Vagina (tissue), 2 donors: ENCODE measurements at regions not wholly inside any gene's neighbourhood (a gene's known extent, or its start where the extent isn't known, plus 50 kb on each side); places are given as distances from the start of the nearest gene placed in this dataset.
A peak's percentile ranks its signal among the peaks of the same experiment; 100 is the strongest.

Experiments used
- DNase-seq, 2 donors: peaks; one replicate each; pipeline ENCODE4 v3.0.0-alpha.2; 2017; ENCODE audit errors: extremely low spot score in 2 of 2
- H3K27ac ChIP-seq: fragments of 200-600 bp; sonication (generic); one replicate; pipeline ENCODE4 v1.5.1; 2019
- H3K27me3 ChIP-seq: fragments of 200-600 bp; sonication (generic); one replicate; pipeline ENCODE4 v1.5.1; 2019
- H3K36me3 ChIP-seq, 2 donors: fragments of 200-600 bp; sonication (generic); one replicate each; pipeline ENCODE4 v1.5.1; 2017 to 2019
- H3K4me1 ChIP-seq: fragments of 200-600 bp; sonication (generic); one replicate; pipeline ENCODE4 v1.5.1; 2019
- H3K4me3 ChIP-seq, 2 donors: fragments of 200-600 bp; sonication (generic); 1 replicate in 1 of 2; 2 replicates in 1 of 2; pipeline ENCODE4 v1.5.1; 2016 to 2019
- H3K9me3 ChIP-seq: fragments of 200-600 bp; sonication (generic); one replicate; pipeline ENCODE4 v1.5.1; 2019
- CTCF ChIP-seq, 3 experiments: fragments of 450-650 bp in 2 of 3; fragments of 200-600 bp in 1 of 3; sonication (generic) in 1 of 3; IDR thresholded peaks; one replicate each; pipeline ENCODE4 v1.5.1; 2017 to 2019; ENCODE audit warnings: antibody characterized with exemption in 3 of 3, mild to moderate bottlenecking in 2 of 3, moderate library complexity in 2 of 3
- POLR2A ChIP-seq, 2 donors: fragments of 450-650 bp; IDR thresholded peaks; one replicate each; pipeline ENCODE4 v1.6.1; 2017; ENCODE audit warnings: antibody characterized with exemption in 2 of 2, mild to moderate bottlenecking in 2 of 2, moderate library complexity in 2 of 2
- POLR2AphosphoS5 ChIP-seq, 2 donors: sonication (generic); formaldehyde crosslinking; IDR thresholded peaks; one replicate each; pipeline ENCODE4 v1.9.0; 2017; ENCODE audit warnings: antibody characterized with exemption in 2 of 2, mild to moderate bottlenecking in 2 of 2, low read depth in 1 of 2; ENCODE audit not compliant: insufficient read depth in 1 of 2
- intact Hi-C: fragments of 100-400 bp; cut with DNase I; formaldehyde crosslinking; loops from one replicate; pipeline ENCODE4 v1.15.1; 2023

- Histone ChIP-seq H3K9me3 (no peaks in the 10 kb centered on the region), H3K4me3 (no peak overlapping the region), H3K4me1 (no peaks in the 10 kb centered on the region), H3K36me3 (no peaks in the 10 kb centered on the region), H3K27me3 (no peaks in the 10 kb centered on the region), H3K27ac (no peak overlapping the region)
- TF ChIP-seq POLR2A (IDR thresholded peaks at IDR 0.05) (no peak), CTCF (IDR thresholded peaks at IDR 0.05) (no peak), POLR2AphosphoS5 (IDR thresholded peaks at IDR 0.05; ENCODE audit: insufficient read depth in 1 of 2, low read depth in 1 of 2) (no peak)
- peak in 1 of 2 donors; percentile 84 for DNase-seq
- intact Hi-C loops = no loop called here
Measured at GRCh38 chr1:30043256-30043655, 680.1 kb downstream of the MATN1 start.

GRCh38 chr1:30042438-30043147 lies 680.8 kb downstream of the MATN1 start:
- intact Hi-C loops = no loop called here
- H3K9me3 ChIP-seq = no peaks in the 10 kb centered on the region

GRCh38 chr1:30041741-30042437 lies 681.5 kb downstream of the MATN1 start:
- no peak for TF ChIP-seq POLR2A (IDR thresholded peaks at IDR 0.05)
- no peak for TF ChIP-seq POLR2AphosphoS5 (IDR thresholded peaks at IDR 0.05; ENCODE audit: insufficient read depth in 1 of 2, low read depth in 1 of 2)
- no peak for TF ChIP-seq CTCF (IDR thresholded peaks at IDR 0.05)
- Histone ChIP-seq H3K36me3 (no peaks in the 10 kb centered on the region), H3K27me3 (no peaks in the 10 kb centered on the region), H3K4me1 (no peaks in the 10 kb centered on the region), H3K27ac (no peak overlapping the region), H3K4me3 (no peak overlapping the region), H3K9me3 (no peaks in the 10 kb centered on the region)
- peak; percentile 49 to 58 for DNase-seq
- intact Hi-C loops = no loop called here

More at GRCh38 chr1:30042438-30043147, 680.8 kb downstream of the MATN1 start:
- DNase-seq = peak; percentile 49 to 91
- Histone ChIP-seq H3K27ac (no peak overlapping the region), H3K27me3 (no peaks in the 10 kb centered on the region), H3K4me1 (no peaks in the 10 kb centered on the region), H3K4me3 (no peak overlapping the region), H3K36me3 (no peaks in the 10 kb centered on the region)
- TF ChIP-seq CTCF (IDR thresholded peaks at IDR 0.05) (no peak), POLR2A (IDR thresholded peaks at IDR 0.05) (no peak), POLR2AphosphoS5 (IDR thresholded peaks at IDR 0.05; ENCODE audit: insufficient read depth in 1 of 2, low read depth in 1 of 2) (no peak)

- H3K4me1 ChIP-seq = no peaks in the 10 kb centered on the region
- H3K4me3 ChIP-seq = no peak overlapping the region
- H3K36me3 ChIP-seq = no peaks in the 10 kb centered on the region
- no peak overlapping the region for H3K27ac ChIP-seq
- peak; percentile 67 to 81 for DNase-seq
- no peaks in the 10 kb centered on the region for H3K9me3 ChIP-seq
- no peaks in the 10 kb centered on the region for H3K27me3 ChIP-seq
- TF ChIP-seq POLR2AphosphoS5 (IDR thresholded peaks at IDR 0.05; ENCODE audit: insufficient read depth in 1 of 2, low read depth in 1 of 2) (no peak), POLR2A (IDR thresholded peaks at IDR 0.05) (no peak), CTCF (IDR thresholded peaks at IDR 0.05) (no peak)
- intact Hi-C loops = no loop called here
Measured at GRCh38 chr1:30040081-30041019, 683.0 kb downstream of the MATN1 start.
